WI38 (cell line): ENCODE measurements at regions not wholly inside any gene's neighbourhood (a gene's known extent, or its start where the extent isn't known, plus 50 kb on each side); places are given as distances from the start of the nearest gene placed in this dataset.
"Not testable (repeated sequence)": the region's sequence is repeated elsewhere in the genome, so short reads cannot be mapped to it uniquely, and the experiment has no call there.

Source experiments
- H3K4me3 ChIP-seq: 2 replicates; pipeline ENCODE4 v1.5.1; 2011; ENCODE audit warnings: low read depth, mild to moderate bottlenecking, control low read depth, low read length
- CTCF ChIP-seq: IDR thresholded peaks from 2 replicates; pipeline ENCODE4 v1.5.1; 2012; ENCODE audit warnings: low read depth, mild to moderate bottlenecking, control low read depth, low read length

DNA sequence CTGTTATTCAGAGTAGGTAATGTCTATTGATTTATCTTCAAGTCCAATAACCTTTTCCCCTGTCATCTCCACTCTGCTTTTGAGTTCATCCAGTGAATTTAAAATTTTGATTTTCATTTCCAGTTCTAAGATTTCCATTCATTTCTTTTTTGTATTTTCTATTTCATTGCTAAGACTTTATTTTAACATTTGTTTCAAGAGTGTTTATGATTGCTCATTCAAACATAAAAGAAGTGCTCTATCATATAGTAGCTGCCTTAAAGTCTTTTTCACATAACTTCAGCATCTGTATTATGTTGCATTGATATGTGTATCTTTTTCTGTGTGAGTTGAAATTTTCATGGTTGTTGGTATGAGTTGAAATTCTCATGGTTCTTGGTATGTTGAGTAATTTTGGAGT lies 341.6 kb downstream of the SOX4 start:
- TF ChIP-seq CTCF = no peak

GRCh38 chr6:21935561-21936028 lies 342.0 kb downstream of the SOX4 start:
- TF ChIP-seq CTCF = peak; percentile 38; the same call in 1 of the 2 replicates
- no peak overlapping the region for H3K4me3 ChIP-seq

More for the DNA sequence above, 341.6 kb downstream of the SOX4 start:
- H3K4me3 ChIP-seq = no peak overlapping the region

- no peak overlapping the region for H3K4me3 ChIP-seq
- no peak for TF ChIP-seq CTCF
These were observed 343.9 kb downstream of the SOX4 start for GRCh38 chr6:21937466-21937865.

DNA sequence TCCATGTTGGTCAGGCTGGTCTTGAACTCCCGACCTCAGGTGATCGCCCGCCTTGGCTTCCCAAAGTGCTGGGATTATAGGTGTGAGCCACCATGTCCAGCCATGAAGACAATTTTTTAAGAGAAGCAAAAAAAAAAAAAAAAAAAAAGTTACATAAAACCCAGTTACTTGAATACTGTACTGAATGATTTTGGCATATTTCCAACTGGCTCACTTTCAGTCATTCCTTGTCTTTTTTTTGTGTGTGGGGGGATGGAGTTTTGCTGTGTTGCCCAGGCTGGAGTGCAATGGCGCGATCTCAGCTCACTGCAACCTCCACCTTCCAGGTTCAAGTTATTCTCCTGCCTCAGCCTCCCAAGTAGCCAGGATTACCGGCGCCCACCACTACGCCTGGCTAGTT lies 345.5 kb downstream of the SOX4 start:
- H3K4me3 ChIP-seq = not testable (repeated sequence)

DNA sequence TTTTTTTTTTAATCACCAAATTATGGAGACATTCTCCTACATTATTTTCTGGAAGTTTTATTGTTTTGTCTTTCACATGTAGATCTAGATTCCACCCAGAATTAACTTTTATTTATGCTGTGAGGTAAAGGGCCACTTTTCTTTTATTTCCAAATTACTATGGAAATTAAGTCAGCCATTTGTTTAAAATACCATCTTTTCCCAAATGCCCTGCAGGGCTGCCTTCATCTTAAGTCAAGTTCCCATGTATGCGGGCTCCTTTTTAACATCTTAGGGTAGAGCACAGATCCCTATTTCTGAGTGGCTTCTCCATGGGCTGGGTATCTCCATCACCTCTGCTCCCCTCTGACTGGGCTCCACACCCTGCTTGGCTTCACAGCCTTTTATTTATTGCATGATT lies 348.4 kb downstream of the SOX4 start:
- no peak for TF ChIP-seq CTCF
- no peak overlapping the region for H3K4me3 ChIP-seq

GRCh38 chr6:21942897-21943296 lies 349.3 kb downstream of the SOX4 start:
- no peak for TF ChIP-seq CTCF
- no peak overlapping the region for H3K4me3 ChIP-seq

GRCh38 chr6:21946298-21946783 lies 350.5 kb downstream of the PRL start:
- H3K4me3 ChIP-seq = no peak overlapping the region
- no peak for TF ChIP-seq CTCF

- H3K4me3 ChIP-seq = not testable (repeated sequence)
These were observed 349.6 kb downstream of the PRL start for GRCh38 chr6:21947227-21947626.
